Activated CD8-positive, alpha-beta memory T cell treated with anti-CD3 and anti-CD28 coated beads, Interleukin-2, amount 50 U/mL, for 4 hours (primary cell): ENCODE measurements at regions not wholly inside any gene's neighbourhood (a gene's known extent, or its start where the extent isn't known, plus 50 kb on each side); places are given as distances from the start of the nearest gene placed in this dataset.

Source experiments
- DNase-seq: peaks from one replicate; pipeline ENCODE4 v3.0.0-alpha.2; 2020

GRCh38 chr22:23000657-23001347, 69.5 kb upstream of the GNAZ start:
- no peak for DNase-seq

- no peak for DNase-seq
These were observed 68.9 kb upstream of the GNAZ start for GRCh38 chr22:23001463-23001862.

- no peak for DNase-seq
These were observed 67.6 kb upstream of the GNAZ start for GRCh38 chr22:23002612-23003180.

- no peak for DNase-seq
These were observed 62.5 kb upstream of the GNAZ start for GRCh38 chr22:23007823-23008222.

GRCh38 chr22:23008896-23009295, 61.4 kb upstream of the GNAZ start:
- DNase-seq = no peak
